GM23248 (cell line): ENCODE measurements at regions not wholly inside any gene's neighbourhood (a gene's known extent, or its start where the extent isn't known, plus 50 kb on each side); places are given as distances from the start of the nearest gene placed in this dataset.

ENCODE experiments used
- EZH2 ChIP-seq: fragments of 200-600 bp; sonication (generic); IDR thresholded peaks from 2 replicates; pipeline ENCODE4 v1.6.1; 2018; ENCODE audit warnings: antibody characterized with exemption, mild to moderate bottlenecking; ENCODE audit not compliant: insufficient read depth, poor library complexity, severe bottlenecking
- EZH2phosphoT487 ChIP-seq: fragments of 200-600 bp; sonication (generic); IDR thresholded peaks from 2 replicates; pipeline ENCODE4 v1.6.1; 2018; ENCODE audit warnings: antibody characterized with exemption, moderate library complexity, mild to moderate bottlenecking, low read depth; ENCODE audit not compliant: insufficient read depth

DNA sequence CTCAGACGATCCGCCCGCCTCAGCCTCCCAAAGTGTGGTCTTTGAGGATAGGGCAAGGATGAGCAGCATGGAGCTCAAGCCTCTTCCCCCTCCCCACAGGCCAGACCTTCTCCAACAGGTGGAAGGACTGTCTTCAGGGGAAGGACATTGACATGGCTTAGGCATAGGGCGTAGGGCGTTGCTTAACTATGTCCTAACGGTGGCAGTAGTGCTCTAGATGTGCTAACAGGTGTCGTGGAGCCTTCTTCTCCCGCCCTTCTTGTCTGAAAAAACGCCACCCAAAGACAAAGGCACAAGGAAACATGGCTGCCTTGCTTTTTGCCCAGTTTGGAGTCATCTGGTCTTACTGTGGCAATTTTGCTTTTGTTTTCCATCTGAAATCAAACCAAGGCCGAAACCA is 219.8 kb downstream of the OR13H1 start:
- TF ChIP-seq EZH2 (no peak), EZH2phosphoT487 (no peak)
